ENCODE measurements at regions not wholly inside any gene's neighbourhood (a gene's known extent, or its start where the extent isn't known, plus 50 kb on each side); places are given as distances from the start of the nearest gene placed in this dataset.

GRCh38 chr1:222004034-222004433 lies 262.1 kb upstream of the DUSP10 start:
- TF ChIP-seq, protein P1, sequence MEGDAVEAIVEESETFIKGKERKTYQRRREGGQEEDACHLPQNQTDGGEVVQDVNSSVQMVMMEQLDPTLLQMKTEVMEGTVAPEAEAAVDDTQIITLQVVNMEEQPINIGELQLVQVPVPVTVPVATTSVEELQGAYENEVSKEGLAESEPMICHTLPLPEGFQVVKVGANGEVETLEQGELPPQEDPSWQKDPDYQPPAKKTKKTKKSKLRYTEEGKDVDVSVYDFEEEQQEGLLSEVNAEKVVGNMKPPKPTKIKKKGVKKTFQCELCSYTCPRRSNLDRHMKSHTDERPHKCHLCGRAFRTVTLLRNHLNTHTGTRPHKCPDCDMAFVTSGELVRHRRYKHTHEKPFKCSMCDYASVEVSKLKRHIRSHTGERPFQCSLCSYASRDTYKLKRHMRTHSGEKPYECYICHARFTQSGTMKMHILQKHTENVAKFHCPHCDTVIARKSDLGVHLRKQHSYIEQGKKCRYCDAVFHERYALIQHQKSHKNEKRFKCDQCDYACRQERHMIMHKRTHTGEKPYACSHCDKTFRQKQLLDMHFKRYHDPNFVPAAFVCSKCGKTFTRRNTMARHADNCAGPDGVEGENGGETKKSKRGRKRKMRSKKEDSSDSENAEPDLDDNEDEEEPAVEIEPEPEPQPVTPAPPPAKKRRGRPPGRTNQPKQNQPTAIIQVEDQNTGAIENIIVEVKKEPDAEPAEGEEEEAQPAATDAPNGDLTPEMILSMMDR (conservative IDR thresholded peaks at IDR 0.05): no peak
- TF ChIP-seq ZFX (IDR thresholded peaks at IDR 0.05): no peak

Data from C4-2B (cell line).